GM23248 (cell line): ENCODE measurements at regions not wholly inside any gene's neighbourhood (a gene's known extent, or its start where the extent isn't known, plus 50 kb on each side); places are given as distances from the start of the nearest gene placed in this dataset.

Experiments
- DNase-seq: peaks from one replicate; pipeline ENCODE4 v3.0.0-alpha.2; 2015
- H2AFZ ChIP-seq: fragments of 200-600 bp; sonication (generic); 2 replicates; pipeline ENCODE4 v1.6.1; 2016; ENCODE audit warnings: antibody characterized with exemption
- H3F3A ChIP-seq: fragments of 200-600 bp; sonication (generic); 2 replicates; pipeline ENCODE4 v1.6.1; 2016; ENCODE audit warnings: mild to moderate bottlenecking, antibody characterized with exemption, mixed run types; ENCODE audit not compliant: insufficient read depth
- H3K27ac ChIP-seq: fragments of 200-600 bp; sonication (generic); 2 replicates; pipeline ENCODE4 v1.5.1; 2016; ENCODE audit warnings: mild to moderate bottlenecking
- H3K27me3 ChIP-seq: fragments of 200-600 bp; sonication (generic); replicated peaks from 2 replicates; pipeline ENCODE4 v1.6.1; 2016; ENCODE audit warnings: mild to moderate bottlenecking; ENCODE audit not compliant: insufficient read depth
- H3K36me3 ChIP-seq: fragments of 200-600 bp; sonication (generic); 2 replicates; pipeline ENCODE4 v1.6.1; 2016; ENCODE audit warnings: low read depth, mild to moderate bottlenecking
- H3K4me1 ChIP-seq: fragments of 200-600 bp; sonication (generic); 2 replicates; pipeline ENCODE4 v1.6.1; 2016; ENCODE audit warnings: mild to moderate bottlenecking; ENCODE audit not compliant: insufficient read depth
- H3K4me2 ChIP-seq: fragments of 200-600 bp; sonication (generic); one replicate; pipeline ENCODE4 v1.6.1; 2016; ENCODE audit warnings: mild to moderate bottlenecking; ENCODE audit not compliant: unreplicated experiment
- H3K4me3 ChIP-seq: fragments of 200-600 bp; sonication (generic); 2 replicates; pipeline ENCODE4 v1.5.1; 2016; ENCODE audit warnings: mild to moderate bottlenecking
- H3K79me2 ChIP-seq: fragments of 200-600 bp; sonication (generic); 2 replicates; pipeline ENCODE4 v1.6.1; 2016; ENCODE audit warnings: mild to moderate bottlenecking; ENCODE audit not compliant: insufficient read depth
- H3K9ac ChIP-seq: fragments of 200-600 bp; sonication (generic); 2 replicates; pipeline ENCODE4 v1.6.1; 2016; ENCODE audit warnings: mild to moderate bottlenecking
- H3K9me2 ChIP-seq: fragments of 200-600 bp; sonication (generic); 2 replicates; pipeline ENCODE4 v1.6.1; 2016; ENCODE audit warnings: mixed run types, mild to moderate bottlenecking, moderate library complexity; ENCODE audit not compliant: insufficient read depth
- H3K9me3 ChIP-seq: fragments of 200-600 bp; sonication (generic); one replicate; pipeline ENCODE4 v1.6.1; 2017; ENCODE audit warnings: low read depth
- H4K20me1 ChIP-seq: fragments of 200-600 bp; sonication (generic); 2 replicates; pipeline ENCODE4 v1.6.0; 2016; ENCODE audit not compliant: insufficient read depth
- EZH2 ChIP-seq: fragments of 200-600 bp; sonication (generic); IDR thresholded peaks from 2 replicates; pipeline ENCODE4 v1.6.1; 2018; ENCODE audit warnings: antibody characterized with exemption, mild to moderate bottlenecking; ENCODE audit not compliant: insufficient read depth, poor library complexity, severe bottlenecking
- EZH2phosphoT487 ChIP-seq: fragments of 200-600 bp; sonication (generic); IDR thresholded peaks from 2 replicates; pipeline ENCODE4 v1.6.1; 2018; ENCODE audit warnings: antibody characterized with exemption, moderate library complexity, mild to moderate bottlenecking, low read depth; ENCODE audit not compliant: insufficient read depth
- WGBS, 2 experiments: methylation state at CpG; one replicate each; pipeline ENCODE4 v1.1.6; 2015 to 2017; ENCODE audit warnings: low lambda C conversion rate in 2 of 2, low coverage in 1 of 2; ENCODE audit errors: missing lambda C conversion rate in 2 of 2; 5-methylcytosine and 5-hydroxymethylcytosine counted together
- in situ Hi-C: fragments of 300-500 bp; cut with MboI; formaldehyde crosslinking; loops from 2 replicates; pipeline ENCODE4 v1.15.0; 2020

DNA sequence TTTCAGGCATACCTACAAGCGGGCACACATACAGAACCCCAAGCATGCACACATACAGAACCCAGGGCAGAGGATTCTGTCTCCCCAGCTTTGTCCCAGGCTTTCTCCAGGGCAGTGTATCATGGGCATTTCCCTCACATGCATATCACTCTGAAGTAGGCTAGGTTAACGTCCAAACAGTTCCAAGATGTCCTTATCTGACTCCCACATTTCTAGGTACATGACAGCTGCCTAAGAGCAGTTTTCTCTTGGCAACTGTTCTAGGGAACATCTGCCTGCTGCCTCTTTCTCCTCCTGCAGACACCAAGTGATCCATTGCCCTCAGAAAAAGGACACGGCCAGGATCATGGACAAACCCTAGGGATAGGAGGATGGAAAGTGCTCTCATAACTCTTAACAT, 84.9 kb upstream of the NR3C1 start:
- no peaks in the 10 kb centered on the region for H3K9me2 ChIP-seq
- H3K79me2 ChIP-seq = no peaks in the 10 kb centered on the region
- H3K4me1 ChIP-seq = no peaks in the 10 kb centered on the region
- WGBS, 2 experiments = 93 to 96% methylated on average over 3 of the region's 3 CpGs
- no peaks in the 10 kb centered on the region for H4K20me1 ChIP-seq
- no peak for TF ChIP-seq EZH2phosphoT487
- no peak for TF ChIP-seq EZH2
- H3K4me2 ChIP-seq = no peak overlapping the region
- DNase-seq = no peak
- no peak overlapping the region for H3K27ac ChIP-seq
- no peaks in the 10 kb centered on the region for H3K36me3 ChIP-seq
- no peak overlapping the region for H3K4me3 ChIP-seq
- no peak overlapping the region for H3K9ac ChIP-seq
- no peaks in the 10 kb centered on the region for H3K27me3 ChIP-seq
- H2AFZ ChIP-seq = no peak overlapping the region
- in situ Hi-C loops = no loop called here
- H3F3A ChIP-seq = no peaks in the 10 kb centered on the region
- no peaks in the 10 kb centered on the region for H3K9me3 ChIP-seq

DNA sequence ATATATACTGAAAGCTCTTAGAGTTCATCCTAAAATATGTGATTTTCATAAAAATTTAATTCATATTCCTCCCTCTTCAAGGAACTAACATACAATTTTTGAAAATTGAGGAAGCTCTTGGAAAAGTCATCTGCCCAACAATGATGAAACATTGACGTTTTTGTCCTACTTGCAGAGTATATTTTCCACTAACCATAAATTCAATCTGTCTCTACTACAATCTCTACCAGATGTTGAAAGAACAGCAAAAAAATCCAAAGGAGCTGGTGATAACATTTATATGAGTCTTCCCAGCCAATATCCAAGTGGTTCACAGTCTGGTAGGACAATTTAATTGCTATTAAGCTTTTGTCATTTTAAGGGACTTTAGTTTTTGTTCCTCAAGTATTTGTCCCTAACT, 81.1 kb upstream of the NR3C1 start:
- Histone ChIP-seq H3K9ac (no peak overlapping the region), H2AFZ (no peak overlapping the region)

DNA sequence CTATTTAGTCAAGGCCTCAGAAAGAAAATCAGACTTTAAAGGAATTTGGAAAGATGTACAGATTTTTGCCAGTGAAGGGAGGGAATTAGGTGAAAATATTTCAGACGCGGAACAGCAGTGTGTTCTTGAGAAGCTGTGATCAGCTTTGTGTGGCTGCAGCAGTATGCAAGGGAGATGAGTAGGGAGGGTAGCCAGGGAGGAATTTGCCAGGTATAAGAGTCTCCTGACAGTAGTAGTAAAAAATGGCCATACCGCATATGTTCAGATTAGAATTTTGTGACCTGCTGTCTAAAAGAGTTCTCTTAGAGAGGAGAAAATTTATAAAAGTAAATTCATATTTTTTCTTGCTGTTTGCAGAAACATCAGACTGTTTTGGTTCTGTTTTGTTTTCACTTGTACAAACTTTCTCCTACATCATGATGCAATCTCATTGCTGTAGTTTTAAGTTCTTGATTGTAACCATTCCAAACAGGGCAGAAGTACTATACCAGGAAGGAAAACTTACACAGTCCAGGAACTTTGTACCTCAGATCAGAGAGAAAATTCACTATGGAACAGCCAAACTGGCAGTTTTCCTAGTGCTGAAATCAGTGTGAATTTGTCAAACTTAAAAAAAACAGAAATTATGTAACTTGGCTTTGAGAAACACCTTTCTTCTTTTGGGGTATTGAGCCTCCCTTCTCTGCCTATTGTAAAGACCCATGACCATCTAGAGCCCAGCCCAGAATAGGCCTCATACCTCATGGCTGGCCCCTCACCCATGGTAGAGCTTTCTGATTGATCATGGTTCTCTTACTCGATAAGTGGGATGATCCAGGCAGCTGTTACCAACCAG, 78.4 kb upstream of the NR3C1 start:
- no peaks in the 10 kb centered on the region for H3K4me1 ChIP-seq
- no peaks in the 10 kb centered on the region for H3K79me2 ChIP-seq
- no peak overlapping the region for H3K27ac ChIP-seq
- no peak for DNase-seq
- in situ Hi-C loops = no loop called here
- no peak overlapping the region for H3K4me3 ChIP-seq
- H3K36me3 ChIP-seq = no peaks in the 10 kb centered on the region
- no peaks in the 10 kb centered on the region for H3K9me2 ChIP-seq
- no peaks in the 10 kb centered on the region for H3K9me3 ChIP-seq
- no peaks in the 10 kb centered on the region for H4K20me1 ChIP-seq
- no peak overlapping the region for H3K9ac ChIP-seq
- H3K4me2 ChIP-seq = no peak overlapping the region
- TF ChIP-seq EZH2phosphoT487 (no peak), EZH2 (no peak)
- H2AFZ ChIP-seq = peak overlapping the region; percentile 14; the same call in 1 of the 2 replicates
- no peaks in the 10 kb centered on the region for H3F3A ChIP-seq
- WGBS, 2 experiments = 41 to 43% methylated on average over 4 of the region's 4 CpGs
- no peaks in the 10 kb centered on the region for H3K27me3 ChIP-seq

More for the DNA sequence above, 81.1 kb upstream of the NR3C1 start:
- 14 to 26% methylated on average over 1 of the region's 1 CpG for WGBS, 2 experiments
- Histone ChIP-seq H3F3A (no peaks in the 10 kb centered on the region), H4K20me1 (no peaks in the 10 kb centered on the region), H3K9me2 (no peaks in the 10 kb centered on the region), H3K79me2 (no peaks in the 10 kb centered on the region), H3K27me3 (no peaks in the 10 kb centered on the region), H3K4me2 (no peak overlapping the region), H3K9me3 (no peaks in the 10 kb centered on the region), H3K27ac (no peak overlapping the region), H3K4me1 (no peaks in the 10 kb centered on the region), H3K4me3 (no peak overlapping the region), H3K36me3 (no peaks in the 10 kb centered on the region)
- TF ChIP-seq EZH2 (no peak), EZH2phosphoT487 (no peak)
- DNase-seq = no peak
- in situ Hi-C loops = no loop called here

DNA sequence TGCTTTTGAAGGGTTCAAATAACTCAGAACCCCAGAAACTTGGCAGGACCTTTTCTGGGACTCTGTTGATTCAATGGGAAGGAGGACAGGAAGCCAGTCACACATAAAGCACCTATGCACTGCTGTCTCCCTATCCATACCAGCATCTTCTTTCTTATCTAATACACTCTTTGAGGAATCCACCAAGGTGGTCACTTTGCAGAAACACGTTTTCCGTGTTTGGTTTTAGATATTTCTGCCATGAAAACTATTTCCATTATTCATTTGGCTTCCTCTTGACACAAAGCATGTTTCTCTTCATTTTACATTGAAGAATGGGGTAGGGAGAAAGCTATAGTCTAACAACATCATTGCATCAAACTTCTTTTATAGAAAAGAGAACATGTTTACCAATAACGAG, 76.5 kb upstream of the NR3C1 start:
- in situ Hi-C loops = no loop called here

More for the DNA sequence above, 76.5 kb upstream of the NR3C1 start:
- Histone ChIP-seq H3K36me3 (no peaks in the 10 kb centered on the region), H2AFZ (no peak overlapping the region), H3K27me3 (no peaks in the 10 kb centered on the region), H3K9ac (no peak overlapping the region), H3K4me1 (0 out of 2 replicates have a peak, but pooled peaks cover 3% of the 10 kb centered on the region), H3F3A (no peaks in the 10 kb centered on the region), H3K9me3 (no peaks in the 10 kb centered on the region), H3K79me2 (no peaks in the 10 kb centered on the region), H3K27ac (no peak overlapping the region), H4K20me1 (no peaks in the 10 kb centered on the region), H3K4me2 (no peak overlapping the region), H3K4me3 (no peak overlapping the region), H3K9me2 (no peaks in the 10 kb centered on the region)
- DNase-seq = no peak
- TF ChIP-seq EZH2phosphoT487 (no peak), EZH2 (no peak)
- WGBS, 2 experiments = 86 to 89% methylated on average over 3 of the region's 3 CpGs
